H9 (cell line): ENCODE measurements at regions not wholly inside any gene's neighbourhood (a gene's known extent, or its start where the extent isn't known, plus 50 kb on each side); places are given as distances from the start of the nearest gene placed in this dataset.

ENCODE experiments used
- DNase-seq: peaks from one replicate; pipeline ENCODE4 v3.0.0-alpha.2; 2017
- H2AFZ ChIP-seq: one replicate; pipeline ENCODE4 v1.6.1; 2013; ENCODE audit warnings: mild to moderate bottlenecking, low read length, control low read depth, moderate library complexity
- H2AK5ac ChIP-seq: 2 replicates; pipeline ENCODE4 v1.6.1; 2013; ENCODE audit warnings: low read length, control low read depth, mixed read lengths; ENCODE audit not compliant: insufficient read length
- H2BK120ac ChIP-seq: one replicate; pipeline ENCODE4 v1.6.1; 2013; ENCODE audit warnings: low read depth, mild to moderate bottlenecking, low read length, control low read depth, inconsistent platforms; ENCODE audit not compliant: poor library complexity, severe bottlenecking
- H2BK12ac ChIP-seq: 2 replicates; pipeline ENCODE4 v1.6.1; 2013; ENCODE audit warnings: low read length, control low read depth, mixed read lengths, low read depth; ENCODE audit not compliant: insufficient read length
- H2BK15ac ChIP-seq: 2 replicates; pipeline ENCODE4 v1.6.1; 2013; ENCODE audit warnings: low read depth, low read length, control low read depth
- H2BK20ac ChIP-seq: one replicate; pipeline ENCODE4 v1.6.1; 2013; ENCODE audit warnings: low read depth, mild to moderate bottlenecking, low read length, control low read depth, inconsistent platforms; ENCODE audit not compliant: poor library complexity, severe bottlenecking
- H2BK5ac ChIP-seq: 2 replicates; pipeline ENCODE4 v1.6.1; 2013; ENCODE audit warnings: low read length, control low read depth, mixed read lengths; ENCODE audit not compliant: insufficient read length
- H3K14ac ChIP-seq: 2 replicates; pipeline ENCODE4 v1.6.1; 2013; ENCODE audit warnings: low read length, control low read depth; ENCODE audit not compliant: insufficient read depth
- H3K18ac ChIP-seq: 2 replicates; pipeline ENCODE4 v1.6.1; 2013; ENCODE audit warnings: low read depth, mild to moderate bottlenecking, mixed read lengths, low read length, control low read depth; ENCODE audit not compliant: insufficient read length
- H3K23ac ChIP-seq: 2 replicates; pipeline ENCODE4 v1.6.1; 2013; ENCODE audit warnings: low read length, control low read depth, mixed read lengths, low read depth; ENCODE audit not compliant: insufficient read length
- H3K23me2 ChIP-seq: 2 replicates; pipeline ENCODE4 v1.6.1; 2013; ENCODE audit warnings: low read depth, mild to moderate bottlenecking, mixed read lengths, low read length, control low read depth; ENCODE audit not compliant: insufficient read length, poor library complexity, severe bottlenecking
- H3K27ac ChIP-seq: 2 replicates; pipeline ENCODE4 v1.5.1; 2013; ENCODE audit warnings: low read length, control low read depth, mixed read lengths, low read depth; ENCODE audit not compliant: insufficient read length
- H3K27me3 ChIP-seq: 2 replicates; pipeline ENCODE4 v1.6.1; 2013; ENCODE audit warnings: low read length, control low read depth, inconsistent platforms; ENCODE audit not compliant: insufficient read depth
- H3K4ac ChIP-seq: 2 replicates; pipeline ENCODE4 v1.6.1; 2013; ENCODE audit warnings: low read depth, mild to moderate bottlenecking, control low read depth, inconsistent platforms, low read length, moderate library complexity
- H3K4me1 ChIP-seq: 2 replicates; pipeline ENCODE4 v1.6.1; 2013; ENCODE audit warnings: low read length, control low read depth, inconsistent platforms; ENCODE audit not compliant: insufficient read depth
- H3K4me2 ChIP-seq: 2 replicates; pipeline ENCODE4 v1.6.1; 2013; ENCODE audit warnings: low read length, control low read depth, mixed read lengths; ENCODE audit not compliant: insufficient read length, insufficient read depth
- H3K56ac ChIP-seq: 2 replicates; pipeline ENCODE4 v1.6.1; 2013; ENCODE audit warnings: low read depth, mild to moderate bottlenecking, mixed read lengths, low read length, control low read depth; ENCODE audit not compliant: insufficient read length
- H3K79me1 ChIP-seq: 2 replicates; pipeline ENCODE4 v1.6.1; 2013; ENCODE audit warnings: low read depth, mild to moderate bottlenecking, moderate library complexity, low read length, control low read depth, inconsistent platforms; ENCODE audit not compliant: insufficient read depth, poor library complexity, severe bottlenecking
- H3K79me2 ChIP-seq: 2 replicates; pipeline ENCODE4 v1.6.1; 2013; ENCODE audit warnings: low read length, control low read depth, inconsistent platforms; ENCODE audit not compliant: insufficient read depth
- H3K9ac ChIP-seq: 2 replicates; pipeline ENCODE4 v1.6.1; 2013; ENCODE audit warnings: low read length, control low read depth, mixed read lengths; ENCODE audit not compliant: insufficient read length; ENCODE audit errors: extremely low read depth
- H3K9me3 ChIP-seq: one replicate; pipeline ENCODE4 v1.6.1; 2013; ENCODE audit warnings: low read depth, low read length, inconsistent platforms; ENCODE audit not compliant: control insufficient read depth
- H3T11ph ChIP-seq: one replicate; pipeline ENCODE4 v1.6.1; 2013; ENCODE audit warnings: mild to moderate bottlenecking, low read length, control low read depth, inconsistent platforms
- H4K20me1 ChIP-seq: one replicate; pipeline ENCODE4 v1.6.1; 2013; ENCODE audit not compliant: control insufficient read depth, insufficient read length, insufficient read depth
- H4K5ac ChIP-seq: 2 replicates; pipeline ENCODE4 v1.6.1; 2013; ENCODE audit warnings: low read depth, mild to moderate bottlenecking, mixed read lengths, low read length, control low read depth; ENCODE audit not compliant: insufficient read length
- H4K8ac ChIP-seq: replicated peaks from 2 replicates; pipeline ENCODE4 v1.6.1; 2013; ENCODE audit warnings: low read length, control low read depth, mixed read lengths, low read depth; ENCODE audit not compliant: insufficient read length
- H4K91ac ChIP-seq: 2 replicates; pipeline ENCODE4 v1.6.1; 2013; ENCODE audit warnings: low read depth, mild to moderate bottlenecking, moderate library complexity, mixed read lengths, low read length, control low read depth; ENCODE audit not compliant: insufficient read length
- H3K27ac Mint-ChIP-seq, 3 experiments: 2 replicates in 2 of 3; 3 replicates in 1 of 3; pipeline ENCODE4 v1.8.0; 2020 to 2021; ENCODE audit warnings: mixed read lengths in 3 of 3, mild to moderate bottlenecking in 1 of 3, moderate library complexity in 1 of 3
- H3K27me3 Mint-ChIP-seq: 2 replicates; pipeline ENCODE4 v1.8.0; 2021; ENCODE audit warnings: low read depth, mild to moderate bottlenecking, moderate library complexity, mixed read lengths
- H3K36me3 Mint-ChIP-seq, 3 experiments: 2 replicates in 2 of 3; 3 replicates in 1 of 3; pipeline ENCODE4 v1.8.0; 2020 to 2021; ENCODE audit warnings: low read depth in 3 of 3, mixed read lengths in 3 of 3; ENCODE audit not compliant: insufficient read depth in 1 of 3
- H3K4me1 Mint-ChIP-seq, 2 experiments: 2 replicates each; pipeline ENCODE4 v1.8.0; 2020; ENCODE audit warnings: mixed read lengths in 2 of 2
- H3K4me3 Mint-ChIP-seq, 2 experiments: 2 replicates in 1 of 2; 3 replicates in 1 of 2; pipeline ENCODE4 v1.8.0; 2020 to 2021; ENCODE audit warnings: mild to moderate bottlenecking in 2 of 2, mixed read lengths in 2 of 2, moderate library complexity in 1 of 2
- H3K9me3 Mint-ChIP-seq, 2 experiments: 2 replicates in 1 of 2; 3 replicates in 1 of 2; pipeline ENCODE4 v1.8.0; 2020; ENCODE audit warnings: mild to moderate bottlenecking in 2 of 2, mixed read lengths in 2 of 2, moderate library complexity in 1 of 2
- CTCF ChIP-seq: fragments of 200-600 bp; sonication (generic); conservative IDR thresholded peaks from 3 replicates; pipeline ENCODE4 v1.8.0; 2021; ENCODE audit warnings: antibody characterized with exemption, mild to moderate bottlenecking
- WGBS: extraction: QIAGEN DNeasy Blood & Tissue Kit; methylation state at CpG from one replicate; pipeline ENCODE4 v1.1.7; 2013; ENCODE audit warnings: missing lambda C conversion rate, low lambda C conversion rate, mixed read lengths; ENCODE audit not compliant: insufficient read length; ENCODE audit errors: extremely low coverage; 5-methylcytosine and 5-hydroxymethylcytosine counted together

GRCh38 chr14:42172304-42172703, 565.6 kb downstream of the LRFN5 start:
- Histone ChIP-seq H3K14ac (no peak overlapping the region), H2AK5ac (no peak overlapping the region), H3K27me3 (no peaks in the 10 kb centered on the region), H3K4ac (no peak overlapping the region), H2AFZ (no peak overlapping the region), H2BK12ac (no peak overlapping the region), H4K20me1 (no peaks in the 10 kb centered on the region), H3K79me2 (no peaks in the 10 kb centered on the region), H4K5ac (no peak overlapping the region), H4K91ac (no peak overlapping the region), H3K9me3 (no peaks in the 10 kb centered on the region), H3K23ac (no peak overlapping the region), H2BK5ac (no peak overlapping the region), H3K4me2 (no peak overlapping the region), H2BK15ac (no peak overlapping the region), H4K8ac (no peak overlapping the region), H3K4me1 (no peaks in the 10 kb centered on the region), H3K9ac (no peak overlapping the region), H3K56ac (no peak overlapping the region), H2BK120ac (no peak overlapping the region), H3K23me2 (no peaks in the 10 kb centered on the region), H3T11ph (no peak overlapping the region), H2BK20ac (no peak overlapping the region), H3K79me1 (no peaks in the 10 kb centered on the region), H3K18ac (no peak overlapping the region), H3K27ac (no peak overlapping the region)
- TF ChIP-seq CTCF: no peak
- Mint-ChIP-seq H3K4me1 (peaks cover 0 to 4% of the 10 kb centered on the region in 2 experiments; a peak in 1 of 4 replicates), H3K36me3 (peaks cover 3 to 11% (median 5%) of the 10 kb centered on the region in 3 experiments; a peak in 4 of 7 replicates), H3K4me3 (no peak overlapping the region), H3K27me3 (no peaks in the 10 kb centered on the region), H3K27ac (no peak overlapping the region), H3K9me3 (peaks cover 13 to 20% of the 10 kb centered on the region in 2 experiments)
- WGBS: no CpG with 5 or more reads among the region's 1 CpG
- DNase-seq: no peak
